ENCODE measurements at regions not wholly inside any gene's neighbourhood (a gene's known extent, or its start where the extent isn't known, plus 50 kb on each side); places are given as distances from the start of the nearest gene placed in this dataset.

DNA sequence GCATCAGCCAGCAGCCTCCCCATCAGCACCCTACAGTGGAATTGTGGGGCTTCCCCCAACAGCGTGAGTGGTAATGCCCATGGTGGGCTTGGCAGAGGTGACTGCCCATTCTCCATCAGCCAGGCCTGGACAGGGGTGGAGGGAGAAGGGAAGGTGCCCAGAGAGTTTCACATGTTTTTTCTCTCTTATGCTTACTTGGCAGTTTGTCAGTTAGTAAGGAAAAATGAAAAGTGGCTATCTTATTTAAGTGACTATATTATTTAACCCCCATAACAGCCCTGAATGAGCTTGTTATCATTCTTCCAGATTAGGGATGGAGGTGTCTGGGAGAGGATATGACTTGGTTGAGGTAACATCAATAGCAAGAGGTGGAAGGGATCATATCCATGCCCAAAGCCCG lies 921.7 kb downstream of the GRID1 start:
- ATAC-seq: no peak

DNA sequence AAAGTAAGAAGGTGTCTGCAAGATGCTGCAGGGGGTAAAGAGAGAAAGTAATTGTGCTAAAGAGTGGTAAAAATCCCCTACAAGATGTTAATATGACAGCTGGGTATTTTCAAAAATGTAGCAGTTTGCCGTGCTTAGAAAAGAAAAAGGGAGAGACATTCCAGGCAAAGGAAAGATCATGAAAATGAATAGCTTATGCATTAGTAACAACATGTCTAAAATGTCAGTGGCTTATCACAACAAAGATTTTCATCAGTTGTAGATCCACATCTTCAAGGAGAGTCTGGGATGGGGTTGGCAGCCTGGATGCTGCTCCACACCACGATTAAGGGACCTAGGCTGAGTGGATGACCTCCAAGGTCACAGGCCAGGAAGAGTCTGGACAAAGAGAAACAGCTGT lies 920.9 kb downstream of the GRID1 start:
- no peaks in the 10 kb centered on the region for H3K27me3 ChIP-seq (ENCODE audit: control insufficient read depth, insufficient read depth)
- no peaks in the 10 kb centered on the region for H3K9me3 ChIP-seq (ENCODE audit: control insufficient read depth, low read length)
- no peak overlapping the region for H3K27ac ChIP-seq (ENCODE audit: low read length)
- intact Hi-C loops (cut with DNase I): no loop called here
- DNase-seq (no peak), ATAC-seq (no peak)
- no peaks in the 10 kb centered on the region for H3K4me1 ChIP-seq (ENCODE audit: control insufficient read depth, insufficient read depth, low read length)
- H3K4me3 ChIP-seq (ENCODE audit: low read length): no peak overlapping the region
- 56% methylated on average over 2 of the region's 2 CpGs for WGBS

More for the DNA sequence above, 921.7 kb downstream of the GRID1 start:
- WGBS: 86% methylated on average over 2 of the region's 2 CpGs
- Histone ChIP-seq H3K4me3 (ENCODE audit: low read length) (no peak overlapping the region), H3K27me3 (ENCODE audit: control insufficient read depth, insufficient read depth) (no peaks in the 10 kb centered on the region), H3K4me1 (ENCODE audit: control insufficient read depth, insufficient read depth, low read length) (no peaks in the 10 kb centered on the region), H3K27ac (ENCODE audit: low read length) (no peak overlapping the region), H3K9me3 (ENCODE audit: control insufficient read depth, low read length) (no peaks in the 10 kb centered on the region)
- DNase-seq: no peak
- intact Hi-C loops (cut with DNase I): no loop called here

DNA sequence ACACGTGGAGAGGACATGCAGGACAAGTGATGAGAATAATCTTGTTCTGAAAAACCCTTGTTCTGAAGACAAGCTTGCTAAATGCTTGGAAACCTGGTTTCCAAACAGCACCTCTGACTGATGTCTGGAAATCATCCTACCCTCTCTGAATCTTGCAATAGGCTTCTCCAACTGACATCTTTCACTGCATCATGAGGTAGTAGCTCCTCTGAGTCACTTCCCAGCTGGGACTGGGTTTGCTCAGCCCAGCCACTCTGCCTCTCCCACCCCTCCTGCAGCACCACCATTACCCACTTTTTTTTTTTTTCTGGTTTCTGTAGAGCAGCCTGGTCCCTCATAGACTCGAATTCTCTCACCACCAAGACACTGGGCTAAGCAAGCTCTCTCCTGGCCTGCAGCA lies 919.8 kb downstream of the GRID1 start:
- H3K4me3 ChIP-seq (ENCODE audit: low read length): no peak overlapping the region
- no peak for ATAC-seq
- no peaks in the 10 kb centered on the region for H3K9me3 ChIP-seq (ENCODE audit: control insufficient read depth, low read length)
- no peak overlapping the region for H3K27ac ChIP-seq (ENCODE audit: low read length)
- 71% methylated on average over 2 of the region's 2 CpGs for WGBS
- no peak for DNase-seq
- intact Hi-C loops (cut with DNase I): no loop called here
- no peaks in the 10 kb centered on the region for H3K4me1 ChIP-seq (ENCODE audit: control insufficient read depth, insufficient read depth, low read length)
- H3K27me3 ChIP-seq (ENCODE audit: control insufficient read depth, insufficient read depth): no peaks in the 10 kb centered on the region

DNA sequence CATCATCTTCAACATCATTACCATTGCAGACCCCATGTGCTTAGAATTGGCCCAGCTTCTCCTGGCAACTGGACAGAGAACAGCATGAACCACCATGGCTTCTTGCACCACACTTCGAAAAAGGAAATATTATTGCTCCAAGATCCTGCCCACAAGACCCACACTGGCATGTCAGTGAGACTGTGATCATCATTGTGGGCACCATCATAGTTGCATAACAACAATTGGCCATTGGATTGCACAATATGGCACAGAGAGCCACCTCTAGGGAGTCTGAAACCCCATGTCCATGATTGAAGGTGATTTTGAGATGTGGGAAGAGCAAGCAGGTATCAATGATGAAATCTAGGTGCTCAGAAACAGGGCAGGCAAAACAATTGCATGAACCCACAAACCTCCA lies 918.9 kb downstream of the GRID1 start:
- ATAC-seq (no peak), DNase-seq (no peak)
- no peak overlapping the region for H3K27ac ChIP-seq (ENCODE audit: low read length)
- H3K4me3 ChIP-seq (ENCODE audit: low read length): no peak overlapping the region
- no peaks in the 10 kb centered on the region for H3K9me3 ChIP-seq (ENCODE audit: control insufficient read depth, low read length)
- H3K27me3 ChIP-seq (ENCODE audit: control insufficient read depth, insufficient read depth): no peaks in the 10 kb centered on the region
- intact Hi-C loops (cut with DNase I): no loop called here
- H3K4me1 ChIP-seq (ENCODE audit: control insufficient read depth, insufficient read depth, low read length): no peaks in the 10 kb centered on the region
- WGBS: 76% methylated on average over 1 of the region's 1 CpG

DNA sequence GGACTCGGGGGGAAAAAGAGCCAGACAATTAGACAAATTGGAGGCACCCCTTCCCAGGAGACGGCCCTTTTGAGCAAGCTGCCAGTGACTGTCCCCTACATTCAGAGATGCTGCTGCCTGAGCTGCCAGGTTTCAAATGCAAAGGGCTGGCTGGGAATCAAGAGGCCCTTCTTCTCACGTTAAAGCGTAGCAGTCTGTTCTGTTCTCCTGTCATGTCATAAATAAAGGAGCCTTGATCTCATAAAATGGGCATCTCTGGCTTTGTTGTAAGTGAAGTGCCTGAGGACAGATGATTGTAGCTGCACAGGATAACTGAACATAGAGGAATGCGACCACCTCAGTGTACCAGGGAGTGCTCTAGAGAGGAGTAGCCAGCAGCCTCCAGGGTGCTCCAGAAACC lies 917.9 kb downstream of the GRID1 start:
- H3K27ac ChIP-seq (ENCODE audit: low read length): no peak overlapping the region
- ATAC-seq (no peak), DNase-seq (no peak)
- intact Hi-C loops (cut with DNase I): no loop called here
- H3K4me3 ChIP-seq (ENCODE audit: low read length): no peak overlapping the region
- H3K9me3 ChIP-seq (ENCODE audit: control insufficient read depth, low read length): no peaks in the 10 kb centered on the region
- 76% methylated on average over 5 of the region's 5 CpGs for WGBS
- no peaks in the 10 kb centered on the region for H3K27me3 ChIP-seq (ENCODE audit: control insufficient read depth, insufficient read depth)
- H3K4me1 ChIP-seq (ENCODE audit: control insufficient read depth, insufficient read depth, low read length): no peaks in the 10 kb centered on the region

DNA sequence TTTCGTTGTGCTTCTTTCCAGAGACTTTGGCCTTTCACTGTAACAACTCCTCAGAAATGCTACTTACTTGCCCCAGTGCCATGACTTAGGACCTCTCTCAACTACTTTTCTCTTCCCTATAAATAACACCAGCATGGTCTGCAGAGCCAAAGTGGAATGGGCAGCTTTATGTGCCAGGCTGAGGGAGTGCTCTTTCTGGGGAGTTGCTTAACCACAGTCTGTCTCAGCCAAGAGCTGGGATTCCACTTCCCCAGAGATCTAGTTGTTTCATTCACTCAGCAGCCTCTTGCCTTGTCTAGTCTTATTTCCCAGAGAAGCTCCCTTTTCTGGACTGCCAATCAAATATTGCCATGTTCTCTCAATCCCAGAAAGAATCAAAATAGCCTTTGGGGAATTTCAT lies 912.2 kb downstream of the GRID1 start:
- WGBS: 94% methylated on average over 1 of the region's 1 CpG

DNA sequence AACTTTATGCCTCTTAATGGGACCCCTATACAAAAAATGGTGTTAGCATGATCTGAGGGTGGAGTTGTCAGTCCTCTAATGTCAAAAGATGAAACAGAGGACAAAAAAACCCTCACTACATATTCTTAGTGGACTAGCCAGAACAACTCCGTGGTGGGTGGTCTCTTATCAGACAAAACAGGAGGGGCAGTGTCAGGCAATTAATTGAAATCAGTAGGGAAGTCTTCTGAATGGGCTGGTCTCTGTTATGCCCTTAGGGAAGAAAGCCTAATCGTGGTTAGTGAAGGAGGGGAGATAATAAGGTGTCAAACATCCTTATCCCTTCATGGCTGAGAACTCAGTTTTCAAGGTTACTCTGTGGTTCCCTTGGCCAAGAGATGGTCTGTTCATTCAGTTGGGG lies 909.4 kb downstream of the GRID1 start:
- Histone ChIP-seq H3K27me3 (ENCODE audit: control insufficient read depth, insufficient read depth) (no peaks in the 10 kb centered on the region), H3K9me3 (ENCODE audit: control insufficient read depth, low read length) (no peaks in the 10 kb centered on the region), H3K27ac (ENCODE audit: low read length) (no peak overlapping the region), H3K4me3 (ENCODE audit: low read length) (no peak overlapping the region), H3K4me1 (ENCODE audit: control insufficient read depth, insufficient read depth, low read length) (no peaks in the 10 kb centered on the region)
- WGBS: 9% methylated on average over 2 of the region's 2 CpGs
- intact Hi-C loops (cut with DNase I): no loop called here
- DNase-seq: no peak
- no peak for ATAC-seq

More for the DNA sequence above, 912.2 kb downstream of the GRID1 start:
- ATAC-seq (no peak), DNase-seq (no peak)
- Histone ChIP-seq H3K27me3 (ENCODE audit: control insufficient read depth, insufficient read depth) (no peaks in the 10 kb centered on the region), H3K9me3 (ENCODE audit: control insufficient read depth, low read length) (no peaks in the 10 kb centered on the region), H3K4me1 (ENCODE audit: control insufficient read depth, insufficient read depth, low read length) (no peaks in the 10 kb centered on the region), H3K4me3 (ENCODE audit: low read length) (no peak overlapping the region), H3K27ac (ENCODE audit: low read length) (no peak overlapping the region)
- intact Hi-C loops (cut with DNase I): no loop called here

DNA sequence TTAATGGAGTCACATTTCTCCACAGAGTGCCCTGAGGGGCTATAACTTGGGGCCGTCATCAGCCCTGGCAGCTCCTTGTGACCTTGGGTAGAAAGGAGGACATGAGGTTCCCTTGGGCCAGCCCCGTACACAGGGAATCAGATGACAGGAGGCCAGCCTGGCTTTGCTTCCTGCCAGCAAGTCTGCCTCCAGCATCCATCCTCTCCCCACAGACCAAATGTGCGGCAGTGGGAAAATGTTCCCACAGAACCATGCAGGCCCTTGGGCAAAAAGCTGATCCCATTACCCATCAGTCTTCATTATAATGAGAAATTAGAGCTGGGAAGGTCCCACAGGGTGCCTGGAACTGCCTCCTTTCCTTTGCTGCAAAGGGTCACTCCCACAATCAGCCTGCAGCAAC lies 908.3 kb downstream of the GRID1 start:
- no peaks in the 10 kb centered on the region for H3K27me3 ChIP-seq (ENCODE audit: control insufficient read depth, insufficient read depth)
- DNase-seq: no peak
- WGBS: 63% methylated on average over 3 of the region's 3 CpGs
- H3K4me3 ChIP-seq (ENCODE audit: low read length): no peak overlapping the region
- intact Hi-C loops (cut with DNase I): no loop called here
- no peak overlapping the region for H3K27ac ChIP-seq (ENCODE audit: low read length)
- no peak for ATAC-seq
- H3K9me3 ChIP-seq (ENCODE audit: control insufficient read depth, low read length): no peaks in the 10 kb centered on the region
- H3K4me1 ChIP-seq (ENCODE audit: control insufficient read depth, insufficient read depth, low read length): no peaks in the 10 kb centered on the region

DNA sequence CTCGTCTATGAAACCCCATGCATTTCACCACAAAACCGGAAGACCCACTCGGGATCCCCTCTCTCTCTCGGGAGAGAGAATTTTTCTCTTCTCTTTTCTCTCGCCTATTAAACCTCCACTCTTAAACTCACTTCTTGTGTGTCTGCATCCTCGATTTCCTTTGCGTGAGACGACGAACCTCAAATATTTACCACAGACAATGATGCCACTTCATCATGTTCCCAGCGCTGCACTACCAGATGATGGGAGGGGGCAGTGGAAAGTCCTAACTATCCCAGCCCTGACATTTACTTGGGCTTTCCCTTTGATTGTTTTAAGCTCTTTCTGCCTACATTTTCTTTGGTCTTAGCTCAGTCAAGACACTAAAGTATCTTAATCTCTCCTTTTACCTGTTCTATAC lies 906.7 kb downstream of the GRID1 start:
- no peaks in the 10 kb centered on the region for H3K27me3 ChIP-seq (ENCODE audit: control insufficient read depth, insufficient read depth)
- intact Hi-C loops (cut with DNase I): no loop called here
- H3K9me3 ChIP-seq (ENCODE audit: control insufficient read depth, low read length): no peaks in the 10 kb centered on the region
- no peak overlapping the region for H3K27ac ChIP-seq (ENCODE audit: low read length)
- no peaks in the 10 kb centered on the region for H3K4me1 ChIP-seq (ENCODE audit: control insufficient read depth, insufficient read depth, low read length)
- no peak overlapping the region for H3K4me3 ChIP-seq (ENCODE audit: low read length)
- DNase-seq (no peak), ATAC-seq (no peak)
- 88% methylated on average over 10 of the region's 10 CpGs for WGBS

DNA sequence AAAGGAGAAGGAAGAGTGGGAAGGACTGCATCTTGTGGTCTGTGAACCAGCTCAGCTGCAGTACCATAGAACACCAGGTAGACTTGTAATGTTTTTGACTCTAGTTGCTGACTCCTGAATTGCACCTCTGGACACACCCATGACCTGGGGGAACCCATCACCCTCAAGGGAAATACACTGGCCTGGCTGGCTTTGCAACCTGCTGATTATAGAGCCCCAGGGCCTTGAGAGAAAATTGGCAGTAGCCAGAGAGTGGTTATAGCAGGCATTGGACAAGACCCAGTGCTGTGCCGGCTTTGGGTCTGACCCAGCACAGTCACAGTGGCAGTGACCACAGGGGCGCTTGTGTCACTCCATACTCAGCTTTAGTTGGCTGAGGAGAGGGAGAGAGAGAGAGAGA lies 902.3 kb downstream of the GRID1 start:
- H3K4me1 ChIP-seq (ENCODE audit: control insufficient read depth, insufficient read depth, low read length): no peaks in the 10 kb centered on the region
- H3K27ac ChIP-seq (ENCODE audit: low read length): no peak overlapping the region
- ATAC-seq: no peak
- DNase-seq: no peak
- intact Hi-C loops (cut with DNase I): no loop called here
- H3K4me3 ChIP-seq (ENCODE audit: low read length): no peak overlapping the region
- WGBS: 94% methylated on average over 2 of the region's 2 CpGs
- no peaks in the 10 kb centered on the region for H3K27me3 ChIP-seq (ENCODE audit: control insufficient read depth, insufficient read depth)
- H3K9me3 ChIP-seq (ENCODE audit: control insufficient read depth, low read length): no peaks in the 10 kb centered on the region

DNA sequence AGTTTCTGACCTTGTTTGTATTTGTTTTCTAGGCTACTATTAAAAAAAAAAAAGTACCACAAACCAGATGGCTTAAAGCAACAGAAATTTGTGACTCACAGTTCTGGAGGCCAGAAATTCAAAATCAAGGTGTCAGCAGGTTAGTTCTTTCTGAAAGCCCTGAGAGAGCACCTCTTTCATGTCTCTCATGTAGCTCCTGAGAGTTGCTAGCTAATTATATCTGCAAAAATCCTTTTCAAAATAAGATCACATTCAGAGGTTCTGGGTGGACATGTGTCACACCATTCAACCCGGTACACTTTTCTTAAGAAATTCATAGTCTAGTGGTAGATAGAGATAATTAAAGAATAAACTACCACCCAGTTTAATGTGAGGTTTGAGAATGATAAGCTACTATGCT lies 888.6 kb downstream of the GRID1 start:
- Histone ChIP-seq H3K27me3 (ENCODE audit: control insufficient read depth, insufficient read depth) (no peaks in the 10 kb centered on the region), H3K4me3 (ENCODE audit: low read length) (no peak overlapping the region), H3K27ac (ENCODE audit: low read length) (no peak overlapping the region), H3K9me3 (ENCODE audit: control insufficient read depth, low read length) (no peaks in the 10 kb centered on the region), H3K4me1 (ENCODE audit: control insufficient read depth, insufficient read depth, low read length) (no peaks in the 10 kb centered on the region)
- WGBS: 88% methylated on average over 1 of the region's 1 CpG
- ATAC-seq (no peak), DNase-seq (no peak)
- intact Hi-C loops (cut with DNase I): no loop called here

DNA sequence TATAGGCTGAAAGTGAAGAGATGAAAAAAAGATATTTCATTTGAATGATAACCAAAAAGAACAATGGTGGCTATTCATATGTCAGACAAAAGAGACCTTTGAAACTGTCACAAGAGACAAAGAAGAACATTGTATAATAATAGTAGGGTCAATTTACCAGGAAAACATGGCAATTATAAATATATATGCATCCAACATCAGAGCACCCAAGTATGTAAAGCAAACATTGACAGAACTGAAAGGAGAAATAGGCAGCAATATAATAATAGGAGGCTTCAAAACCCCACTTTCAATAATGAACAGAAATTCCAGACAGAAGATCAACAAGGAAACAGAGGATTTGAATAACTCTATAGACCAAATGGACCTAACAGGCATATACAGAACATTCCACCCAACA lies 876.2 kb downstream of the GRID1 start:
- no peak overlapping the region for H3K4me3 ChIP-seq (ENCODE audit: low read length)
- H3K9me3 ChIP-seq (ENCODE audit: control insufficient read depth, low read length): no peaks in the 10 kb centered on the region
- H3K27me3 ChIP-seq (ENCODE audit: control insufficient read depth, insufficient read depth): no peaks in the 10 kb centered on the region
- no peak overlapping the region for H3K27ac ChIP-seq (ENCODE audit: low read length)
- intact Hi-C loops (cut with DNase I): no loop called here
- ATAC-seq (no peak), DNase-seq (no peak)
- no peaks in the 10 kb centered on the region for H3K4me1 ChIP-seq (ENCODE audit: control insufficient read depth, insufficient read depth, low read length)

Data from right cardiac atrium (tissue), 5 donors.